ENCODE measurements at regions not wholly inside any gene's neighbourhood (a gene's known extent, or its start where the extent isn't known, plus 50 kb on each side); places are given as distances from the start of the nearest gene placed in this dataset.

DNA sequence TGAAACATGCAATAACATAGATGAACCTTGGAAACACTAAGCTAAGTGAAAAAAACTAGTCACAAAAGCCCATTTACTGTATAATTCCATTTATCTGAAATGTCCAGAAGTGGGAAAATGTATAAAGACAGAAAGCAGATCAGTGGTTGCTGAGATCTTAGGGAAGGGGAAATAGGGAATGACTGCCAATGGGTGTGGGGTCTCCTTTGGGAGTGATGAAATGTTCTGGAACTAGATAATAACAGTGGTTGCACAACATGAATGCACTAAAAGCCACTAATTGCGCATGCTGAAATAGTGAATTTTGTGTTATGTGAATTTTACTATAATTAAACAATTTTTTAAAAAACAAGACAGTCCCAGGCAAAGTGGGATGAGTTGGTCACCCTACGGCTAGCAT, 472.8 kb downstream of the CCDC171 start:
- DNase-seq = no peak

DNA sequence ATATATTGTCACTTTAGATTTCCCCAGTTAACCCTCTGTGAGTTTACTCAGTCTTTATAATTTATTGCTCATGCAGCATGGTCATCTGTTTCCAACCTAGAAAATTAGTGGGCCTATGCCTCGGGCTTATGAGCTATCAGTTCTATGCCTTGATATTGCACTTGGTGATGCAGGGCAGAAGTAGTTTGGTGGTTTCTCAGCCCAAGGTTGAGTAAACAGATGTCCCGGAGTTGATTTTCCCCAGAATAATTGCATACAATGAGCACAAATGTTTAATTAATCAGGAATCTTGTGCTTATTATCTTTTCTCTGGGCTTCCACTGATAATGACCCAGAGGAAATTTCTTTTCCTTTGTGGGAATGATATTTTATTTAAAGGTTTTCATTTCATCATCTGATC, 474.0 kb downstream of the CCDC171 start:
- no peak for DNase-seq

- DNase-seq = no peak
Measured at GRCh38 chr9:16028548-16028947, 475.7 kb downstream of the CCDC171 start.

GRCh38 chr9:16029046-16029615, 476.3 kb downstream of the CCDC171 start:
- DNase-seq = no peak

DNA sequence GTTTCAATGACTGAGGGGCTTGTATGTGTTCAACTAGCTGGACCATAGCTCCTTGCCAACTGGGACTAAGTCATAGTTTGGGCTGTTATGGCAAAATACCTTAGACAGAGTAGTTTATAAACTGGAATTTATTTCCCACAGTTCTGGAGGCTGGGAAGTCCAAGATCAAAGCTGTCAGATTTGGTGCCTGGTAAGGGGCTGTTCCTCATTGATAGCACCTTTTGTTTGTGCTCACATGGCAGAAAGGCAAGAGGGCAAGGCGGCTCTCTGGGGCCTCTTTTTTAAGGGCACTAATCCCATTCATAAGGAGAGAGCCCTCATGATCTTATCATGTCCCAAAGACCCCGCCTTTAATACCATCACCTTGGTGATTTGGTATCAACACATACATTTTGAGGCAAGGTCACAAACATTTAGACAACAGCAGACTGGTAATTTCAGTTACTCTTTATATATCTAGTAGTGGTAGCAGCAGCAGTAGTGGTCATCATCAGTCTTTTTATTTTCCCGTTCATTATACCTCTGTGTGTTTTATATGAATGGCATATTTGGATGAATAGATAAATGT, 477.0 kb downstream of the CCDC171 start:
- no peak for DNase-seq

DNA sequence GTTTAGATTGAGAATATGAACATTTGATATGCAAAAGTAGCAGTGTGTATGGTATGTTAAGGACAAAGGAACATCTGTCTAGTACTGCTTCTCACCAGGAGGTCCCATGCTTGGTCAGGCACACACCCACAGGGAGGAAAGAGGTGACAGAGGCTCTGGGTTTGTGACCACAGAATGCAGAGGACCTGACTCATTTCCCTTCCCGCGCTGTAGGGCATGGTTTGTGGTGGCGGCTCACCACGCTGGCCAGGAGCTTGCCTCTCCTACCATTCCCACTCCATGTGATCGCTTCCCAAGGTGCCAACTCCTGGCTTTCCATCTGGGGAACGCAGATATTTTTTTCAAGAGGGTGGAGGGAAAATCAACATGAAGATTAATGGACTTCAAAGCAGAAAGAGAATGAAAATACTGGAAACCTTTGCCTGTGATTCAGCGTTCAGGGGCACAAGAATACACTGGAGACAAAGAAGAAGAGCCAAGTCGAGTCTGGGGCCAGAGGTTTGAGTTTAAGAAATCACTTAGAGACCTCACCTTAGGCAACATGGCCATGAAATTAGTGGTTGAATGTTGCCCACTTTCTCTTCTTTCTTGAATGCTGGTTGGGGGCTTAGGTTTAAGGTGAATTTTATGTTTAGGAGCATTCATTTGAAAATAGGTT, 477.8 kb downstream of the CCDC171 start:
- no peak for DNase-seq

- DNase-seq = no peak
Measured at GRCh38 chr9:16031486-16031885, 478.6 kb downstream of the CCDC171 start.

GRCh38 chr9:16031971-16032370, 479.1 kb downstream of the CCDC171 start:
- DNase-seq = no peak

DNA sequence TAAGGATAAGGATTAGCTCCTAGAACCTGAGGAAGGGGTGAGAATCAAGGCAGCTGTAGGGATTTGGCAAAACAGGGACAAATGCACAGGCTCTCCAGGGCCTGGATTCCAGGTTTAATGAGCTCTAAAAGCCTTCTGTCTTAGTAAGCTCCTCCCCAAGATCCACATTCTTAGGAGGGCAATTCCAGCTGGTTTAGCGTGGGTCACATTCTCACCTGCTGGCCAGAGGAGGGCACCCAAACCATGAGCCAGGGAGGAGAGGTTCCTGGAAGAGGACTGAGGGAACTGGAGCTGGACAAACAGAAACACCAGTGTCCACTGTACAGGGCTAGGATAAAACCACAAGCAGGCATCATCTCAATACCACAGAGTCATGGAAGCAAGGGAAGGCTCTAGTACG, 480.0 kb downstream of the CCDC171 start:
- DNase-seq = no peak

GRCh38 chr9:16033253-16033652, 480.4 kb downstream of the CCDC171 start:
- no peak for DNase-seq

DNA sequence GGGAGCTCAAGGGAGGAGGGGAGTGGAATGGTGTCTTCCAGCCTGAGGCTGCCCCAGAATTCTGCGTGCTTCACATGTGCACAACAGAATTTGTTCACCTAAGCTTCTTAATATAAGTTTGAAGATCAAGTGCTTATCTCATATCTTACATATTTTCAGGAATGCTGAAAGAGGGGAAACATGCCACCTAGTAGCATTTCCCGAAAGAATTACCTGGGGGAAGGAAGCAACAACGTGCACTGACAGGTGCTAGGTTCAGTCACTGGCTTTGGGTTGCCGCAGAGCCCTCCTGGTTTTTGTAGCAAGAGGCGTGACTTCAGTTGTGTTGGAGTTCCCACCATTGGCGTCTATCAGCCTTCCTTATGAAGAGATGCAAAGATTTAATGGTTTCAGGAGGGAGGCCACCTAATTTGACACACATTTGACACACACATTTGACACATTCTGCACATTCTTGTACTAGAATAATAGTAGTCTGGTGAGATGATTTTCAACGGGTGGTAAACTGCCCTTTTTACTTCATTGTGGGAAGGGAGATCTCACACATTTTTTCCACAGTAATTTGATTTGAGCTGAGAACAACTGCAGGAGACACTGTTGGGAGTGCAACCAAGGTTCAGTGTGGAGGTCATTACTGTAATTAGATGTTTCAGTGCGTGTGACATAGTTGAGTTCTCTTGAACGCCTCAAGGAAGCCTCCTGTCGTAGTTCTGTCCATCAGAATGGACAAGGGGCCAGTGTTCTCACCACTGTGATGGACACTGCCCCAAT, 481.3 kb downstream of the CCDC171 start:
- DNase-seq = no peak

- no peak for DNase-seq
Measured at GRCh38 chr9:16039218-16039987, 486.6 kb downstream of the CCDC171 start.

GRCh38 chr9:16039988-16040761, 487.3 kb downstream of the CCDC171 start:
- no peak for DNase-seq

DNA sequence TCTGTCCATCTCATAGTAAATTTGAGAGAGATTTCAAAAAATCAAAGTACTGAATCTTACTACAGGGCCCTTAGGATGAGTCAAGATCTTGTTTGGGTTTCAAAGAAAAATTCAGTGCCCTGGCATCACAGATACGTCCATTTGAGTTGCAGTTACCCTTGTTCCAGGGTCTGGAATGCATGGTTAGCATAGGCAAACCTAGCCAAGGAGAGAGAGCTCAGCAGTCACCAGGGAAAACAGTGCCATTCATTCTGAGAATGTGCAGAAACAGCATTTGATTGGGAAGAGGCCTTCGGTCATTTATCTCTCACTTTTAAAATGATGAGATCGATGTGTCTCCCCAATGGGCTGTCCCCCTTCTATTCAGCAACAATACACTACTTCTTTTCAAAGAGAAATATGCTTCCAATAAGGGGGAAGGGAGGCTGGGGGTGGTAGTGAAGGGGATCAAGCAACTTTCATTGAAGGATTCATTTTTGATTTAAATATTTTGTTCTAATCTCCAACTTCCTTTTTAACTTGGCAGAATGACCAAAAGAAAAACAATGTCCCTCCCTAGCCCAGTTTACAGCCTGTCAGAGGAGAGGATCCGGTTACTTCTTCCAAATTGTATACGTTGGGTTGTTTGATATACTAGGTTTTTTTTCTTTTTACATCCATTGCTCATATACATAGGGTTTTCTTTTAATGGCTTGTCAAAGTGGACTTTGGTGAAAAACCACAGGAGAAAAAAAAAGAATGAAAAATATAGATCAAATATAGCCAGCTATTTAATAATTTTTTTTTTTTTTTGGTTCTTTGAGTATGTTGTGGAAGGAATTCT, 491.1 kb downstream of the CCDC171 start:
- DNase-seq = no peak

DNA sequence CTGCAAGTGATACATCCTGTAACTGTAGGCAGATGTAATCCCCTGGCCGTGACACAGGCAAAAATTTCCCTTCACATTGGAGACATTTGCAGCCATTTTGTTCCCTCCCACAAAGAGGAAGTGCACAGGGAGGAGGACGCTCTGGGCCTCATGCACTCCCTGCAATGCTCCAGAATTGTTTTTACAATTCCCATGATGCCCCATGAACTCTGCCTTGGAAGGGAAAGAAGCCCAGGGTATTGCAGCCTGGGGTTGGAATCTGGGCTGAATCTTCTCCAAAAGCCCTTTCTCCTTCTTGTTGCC, 491.7 kb downstream of the CCDC171 start:
- DNase-seq = no peak

- no peak for DNase-seq
Measured at GRCh38 chr9:16045651-16046280, 492.9 kb downstream of the CCDC171 start.

DNA sequence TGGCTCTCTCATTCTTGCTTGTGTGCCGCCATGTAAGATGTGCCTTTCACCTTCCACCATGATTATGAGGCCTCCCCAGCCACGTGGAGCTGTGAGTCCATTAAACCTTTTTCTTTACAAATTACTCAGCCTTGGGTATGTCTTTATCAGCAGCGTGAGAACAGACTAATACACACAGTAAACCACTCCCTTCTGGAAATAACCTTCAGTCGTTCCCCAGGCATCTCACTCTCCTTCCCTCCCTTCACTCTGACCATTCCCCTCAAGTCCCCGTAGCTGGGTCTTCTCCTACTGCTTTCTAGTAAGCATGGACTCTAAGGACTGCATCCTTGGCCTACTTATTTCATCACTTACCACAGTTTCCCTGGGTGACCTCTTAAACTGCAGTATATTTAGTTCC, 493.9 kb downstream of the CCDC171 start:
- DNase-seq = no peak

DNA sequence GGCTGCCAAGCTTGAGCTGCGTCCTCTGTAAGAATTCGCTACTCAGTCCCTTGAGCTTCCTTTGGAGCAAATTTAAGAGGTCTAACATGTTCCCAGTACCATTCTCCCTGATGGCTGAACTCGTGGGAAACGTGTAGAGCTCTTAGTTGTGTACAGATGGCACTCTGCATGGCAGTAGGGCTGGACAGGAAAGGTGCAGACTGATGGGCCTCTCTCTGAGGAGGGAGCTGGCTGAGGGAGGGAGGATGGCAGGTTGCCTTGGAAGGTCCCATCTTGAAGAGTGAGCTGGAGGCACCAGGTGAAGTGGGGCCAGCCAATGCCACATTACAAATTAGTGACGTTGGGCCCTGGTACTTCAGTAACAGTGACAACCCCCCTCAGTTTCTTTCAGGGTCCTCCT, 495.3 kb downstream of the CCDC171 start:
- DNase-seq = no peak

GRCh38 chr9:16052146-16052545, 499.3 kb downstream of the CCDC171 start:
- DNase-seq = no peak

- no peak for DNase-seq
Measured at GRCh38 chr9:16052757-16053530, 500.1 kb downstream of the CCDC171 start.
